Fibroblast of peridontal ligament (primary cell): ENCODE measurements at regions not wholly inside any gene's neighbourhood (a gene's known extent, or its start where the extent isn't known, plus 50 kb on each side); places are given as distances from the start of the nearest gene placed in this dataset.

Source experiments
- DNase-seq: peaks from one replicate; pipeline ENCODE4 v3.0.0-alpha.2; 2010; ENCODE audit errors: extremely low read depth

DNA sequence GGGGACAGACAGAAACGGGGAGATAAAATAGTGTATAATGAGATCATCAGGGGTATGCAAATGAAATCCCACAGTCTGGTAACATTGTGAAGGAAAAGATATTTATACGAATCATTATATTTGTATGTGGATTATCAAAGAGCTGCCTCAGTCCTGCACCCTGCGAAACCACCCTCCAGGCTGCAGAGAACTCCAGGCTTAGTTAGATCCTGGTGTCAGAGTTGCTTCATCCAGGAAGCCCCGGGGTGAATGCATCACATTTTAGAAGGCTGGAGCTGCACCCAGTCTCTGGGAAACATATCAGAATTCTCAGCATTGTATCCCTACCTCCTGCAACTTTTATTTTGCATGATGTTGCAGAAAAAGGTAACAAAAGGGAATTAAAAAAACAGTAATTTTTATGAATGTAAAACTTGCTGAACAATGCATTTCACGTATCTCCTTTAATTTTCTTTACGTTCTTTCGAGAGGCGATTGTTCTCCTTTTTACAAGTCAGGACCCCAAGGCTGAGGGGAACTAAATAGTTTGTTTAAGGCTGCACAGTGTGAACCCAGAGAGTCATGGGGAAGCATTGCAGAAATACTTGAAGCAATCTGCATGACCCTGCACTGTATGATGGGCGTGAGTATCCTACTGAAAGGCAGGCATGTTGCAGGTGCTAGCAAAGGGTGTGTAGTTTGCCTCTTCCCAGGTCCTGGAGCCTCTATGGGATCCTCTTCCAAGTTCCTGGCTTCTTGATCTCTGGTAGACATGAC lies 299.5 kb upstream of the CLNK start:
- DNase-seq, result no peak

DNA sequence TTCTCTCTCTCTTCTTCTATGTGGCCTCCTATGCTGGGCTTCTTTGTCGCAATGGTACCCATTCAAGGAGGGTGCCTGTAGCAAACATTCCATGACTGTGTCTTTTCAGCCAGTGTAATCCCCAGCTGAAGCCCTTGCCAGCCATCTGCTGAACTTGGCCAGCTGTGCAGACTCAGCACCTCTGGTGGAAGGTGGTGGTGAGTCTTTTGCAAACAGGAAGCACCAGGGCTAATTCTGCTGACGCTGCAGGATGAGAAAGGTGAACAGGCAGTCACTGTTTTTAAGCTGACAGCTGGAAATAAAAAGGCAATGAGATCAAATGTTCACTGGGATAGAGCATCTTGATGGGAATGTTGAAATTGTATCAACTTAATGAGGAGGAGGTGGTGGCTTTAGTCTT lies 298.7 kb upstream of the CLNK start:
- DNase-seq, result no peak

DNA sequence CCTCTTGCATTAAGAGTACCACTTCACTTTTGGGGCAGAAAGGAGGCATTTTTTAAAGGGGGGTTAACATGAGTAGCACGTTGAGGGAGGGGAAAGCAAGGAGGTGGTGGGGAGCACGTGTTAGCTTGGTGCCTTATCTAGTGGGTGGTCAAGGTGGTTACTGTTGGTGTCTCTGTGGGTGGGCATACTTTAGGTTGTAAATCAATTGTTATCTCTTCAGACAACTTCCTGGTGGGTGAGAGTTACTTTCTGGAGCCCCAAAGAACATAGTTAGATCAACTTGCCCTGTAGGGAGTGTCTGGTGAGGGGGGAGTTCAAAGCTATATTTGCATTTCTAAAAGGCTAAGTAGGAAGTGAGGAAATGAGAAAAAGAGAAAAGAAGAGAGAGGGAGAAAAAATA lies 297.7 kb upstream of the CLNK start:
- no peak for DNase-seq

DNA sequence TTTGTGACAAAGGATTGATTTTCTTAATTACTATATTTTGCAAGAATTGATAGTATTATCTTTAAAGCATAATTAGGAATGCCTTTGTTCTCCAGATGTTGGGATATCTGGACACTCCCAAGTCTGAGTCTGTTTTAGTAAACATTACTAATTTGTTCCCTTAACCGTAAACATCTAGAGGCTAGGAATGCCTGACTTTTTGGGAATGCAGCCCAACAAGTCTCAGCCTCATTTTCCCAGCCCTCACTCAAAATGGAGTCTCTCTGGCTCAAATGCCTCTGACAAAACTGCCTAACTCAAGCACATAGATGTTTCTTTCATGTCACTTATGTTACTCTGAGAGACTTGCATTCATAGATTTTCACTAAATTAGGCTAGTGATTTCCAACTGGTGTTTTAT lies 297.0 kb upstream of the CLNK start:
- no peak for DNase-seq

DNA sequence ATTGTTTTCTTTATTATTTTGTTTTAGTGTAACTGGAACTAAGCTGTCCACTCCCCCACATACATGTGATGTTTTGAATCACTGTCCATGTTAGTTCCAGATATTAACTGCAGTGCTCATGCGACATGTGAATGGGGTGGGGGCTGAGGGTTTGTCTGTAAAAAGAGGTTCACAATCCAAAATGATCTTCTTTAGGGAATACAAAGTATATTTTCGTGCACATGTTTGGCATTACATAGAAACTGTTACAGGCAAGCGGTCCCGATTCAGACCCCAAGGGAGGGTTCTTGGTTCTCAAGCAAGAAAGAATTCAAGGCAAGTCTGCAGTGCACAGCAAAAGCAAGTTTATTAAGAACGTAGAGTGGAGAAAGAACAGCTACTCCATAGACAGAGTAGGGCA lies 296.5 kb upstream of the CLNK start:
- DNase-seq, result no peak

DNA sequence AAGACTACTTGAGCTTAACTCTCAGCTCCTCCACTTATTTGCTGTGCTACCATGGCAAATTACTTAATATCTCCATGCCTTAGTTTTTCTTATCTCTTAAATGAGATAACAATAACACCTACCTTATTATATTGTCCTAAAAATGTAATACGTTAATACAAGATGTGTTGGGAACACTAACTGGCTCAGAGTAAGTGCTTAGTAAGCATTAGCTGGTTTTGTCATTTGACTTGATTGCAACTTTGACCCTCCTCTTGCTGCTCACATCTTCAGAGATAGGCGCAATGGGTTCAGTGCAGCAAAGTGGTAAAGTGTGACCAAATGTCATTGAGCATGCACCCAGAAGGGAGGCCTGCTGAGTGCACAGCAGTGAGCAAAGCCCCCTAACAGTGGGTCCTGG lies 294.5 kb upstream of the CLNK start:
- DNase-seq, result no peak

DNA sequence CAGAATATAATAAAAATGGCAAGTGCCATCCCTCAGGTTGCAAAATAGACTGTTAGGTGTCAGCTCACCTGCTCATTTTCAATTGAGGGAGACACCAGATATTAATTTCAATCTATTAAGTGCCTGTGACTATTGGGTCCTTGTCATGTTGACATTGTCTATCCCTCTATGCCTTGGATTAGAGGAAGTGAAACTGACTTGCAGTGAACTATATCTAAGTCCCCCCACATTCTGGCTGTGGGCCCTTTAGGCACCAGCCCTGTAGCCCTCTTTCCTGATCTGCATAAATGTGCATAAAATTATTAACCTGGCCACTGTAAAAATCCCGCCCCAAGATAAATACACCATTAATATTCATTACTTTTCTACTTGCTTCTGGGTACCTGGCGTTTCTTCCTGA lies 293.0 kb upstream of the CLNK start:
- DNase-seq, result no peak

DNA sequence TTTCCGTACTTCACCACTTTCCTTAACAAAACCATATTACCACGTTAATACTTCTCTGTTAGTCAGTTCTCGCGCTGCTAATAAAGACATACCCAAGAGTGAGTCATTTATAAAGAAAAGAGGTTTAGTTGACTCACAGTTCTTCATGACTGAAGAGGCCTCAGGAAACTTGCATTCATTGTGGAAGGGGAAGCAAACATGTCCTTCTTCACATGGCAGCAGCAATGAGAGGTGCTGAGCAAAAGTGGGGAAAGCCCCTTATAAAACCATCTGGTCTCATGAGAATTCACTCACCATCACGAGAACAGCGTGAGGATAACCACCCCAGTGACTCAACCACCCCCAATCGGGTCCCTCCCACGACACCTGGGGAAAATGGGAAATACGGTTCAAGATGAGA lies 289.8 kb upstream of the CLNK start:
- no peak for DNase-seq

DNA sequence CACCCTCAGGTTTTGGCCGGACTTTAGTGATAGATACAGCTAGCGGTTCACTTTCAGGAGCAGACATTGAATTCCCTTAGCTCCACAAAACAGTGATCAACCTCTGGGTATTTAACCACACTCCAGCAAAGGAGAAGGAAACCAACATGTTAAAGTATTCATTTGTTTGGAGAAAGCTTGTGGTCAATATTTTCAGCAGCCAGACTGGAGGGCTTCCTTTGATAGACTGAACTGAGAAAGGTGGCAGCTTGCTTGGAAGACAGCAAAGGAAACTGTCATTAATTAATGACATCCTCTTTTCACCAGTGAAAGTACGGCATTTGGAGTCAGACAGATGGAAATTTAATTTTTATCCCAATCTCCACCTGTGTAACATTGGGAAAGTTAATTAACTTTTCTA lies 289.1 kb upstream of the CLNK start:
- no peak for DNase-seq

DNA sequence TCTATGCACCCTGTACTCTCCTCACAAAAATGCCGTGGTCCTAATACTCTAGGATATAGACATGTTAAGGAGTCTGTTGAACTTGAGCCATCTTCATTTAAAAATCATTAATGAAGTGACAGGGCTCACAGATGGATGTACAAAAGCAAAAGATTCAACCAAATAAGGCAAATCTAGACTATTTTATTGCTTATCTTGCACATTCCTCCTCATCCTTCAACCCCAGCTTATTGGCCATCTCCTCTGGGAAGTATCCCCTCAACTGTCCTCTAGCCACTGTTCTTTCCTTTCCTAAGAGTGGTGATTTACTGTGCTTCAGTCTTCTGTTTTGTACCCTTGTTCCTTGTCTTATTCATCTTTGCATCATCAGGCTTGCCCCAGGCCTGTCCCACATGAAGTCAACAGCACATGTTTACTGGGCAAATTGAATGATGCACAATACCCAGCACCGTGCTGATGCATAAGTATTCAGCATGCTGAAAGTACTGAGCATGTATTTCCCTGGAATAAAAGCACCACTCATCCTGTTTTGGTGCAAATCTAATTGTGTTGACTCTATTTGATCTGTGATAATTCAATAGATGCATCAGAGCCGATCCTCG lies 287.3 kb upstream of the CLNK start:
- DNase-seq, result no peak

DNA sequence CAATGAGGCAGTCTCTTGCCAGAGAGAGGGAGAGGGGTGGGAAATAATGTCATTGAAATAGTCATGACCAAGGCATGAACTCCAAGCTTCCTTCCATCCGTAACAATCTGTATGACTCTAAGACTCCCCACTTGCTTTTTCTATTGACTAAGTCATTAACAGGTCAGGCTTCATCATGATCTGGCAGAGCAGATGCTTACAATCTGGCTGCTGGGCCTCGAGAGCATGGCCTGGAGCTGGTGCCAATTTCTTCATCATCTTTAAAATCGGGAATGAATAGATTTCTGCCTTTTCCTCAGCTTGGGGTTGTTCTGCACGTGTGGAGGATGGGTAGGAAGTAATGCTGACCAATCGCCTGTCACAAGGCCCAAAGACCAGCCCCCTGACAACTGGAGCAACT lies 280.6 kb upstream of the CLNK start:
- no peak for DNase-seq

DNA sequence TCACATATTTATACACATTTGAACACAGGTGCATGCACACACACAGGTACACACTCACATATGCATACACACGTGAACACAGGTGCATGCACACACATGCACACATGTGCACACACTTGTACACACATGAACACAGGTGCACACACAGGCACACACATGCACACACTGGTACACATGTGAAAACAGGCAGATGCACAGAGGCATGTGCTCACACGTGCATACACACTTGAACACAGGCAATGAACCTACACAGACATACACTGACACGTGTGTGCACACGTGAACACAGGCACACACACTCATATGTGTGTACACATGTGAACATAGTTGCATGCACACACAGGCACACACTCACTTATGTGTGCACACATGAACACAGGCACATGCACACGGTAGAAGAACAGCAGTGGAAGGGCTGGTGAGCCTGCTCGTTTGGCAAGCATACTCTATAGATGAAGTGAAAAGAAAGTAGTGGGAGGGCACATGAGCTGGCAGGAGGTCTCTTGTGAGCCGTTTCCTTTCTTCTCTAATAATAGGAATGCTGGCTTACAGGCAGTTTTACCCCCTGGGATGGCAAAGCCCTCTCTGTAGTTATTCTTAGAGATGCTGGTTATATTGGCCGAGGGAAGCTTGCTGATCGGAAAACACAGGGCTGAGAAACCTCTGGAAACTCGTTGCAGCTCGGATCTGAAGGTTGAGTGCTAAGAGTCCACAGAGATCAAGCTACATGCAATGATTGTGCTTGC lies 279.6 kb upstream of the CLNK start:
- no peak for DNase-seq

DNA sequence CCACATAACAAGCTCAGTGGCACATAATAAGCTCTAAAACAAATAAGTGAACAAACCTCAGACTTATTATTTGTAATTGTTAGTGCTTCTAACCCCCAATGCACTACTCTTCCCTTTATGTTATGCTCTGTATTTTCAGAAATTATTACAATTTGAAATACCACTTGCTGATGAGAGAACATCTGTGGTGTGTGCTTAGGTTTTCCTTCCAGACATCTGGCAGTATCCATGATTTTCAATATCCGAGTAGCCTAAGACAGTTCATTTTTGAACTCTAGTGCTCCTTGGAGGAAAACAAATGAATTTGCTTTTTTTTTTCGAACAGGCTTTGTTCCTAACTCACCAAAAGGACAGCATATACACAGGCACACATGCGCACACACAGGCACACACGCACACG lies 278.7 kb upstream of the CLNK start:
- DNase-seq, result no peak

DNA sequence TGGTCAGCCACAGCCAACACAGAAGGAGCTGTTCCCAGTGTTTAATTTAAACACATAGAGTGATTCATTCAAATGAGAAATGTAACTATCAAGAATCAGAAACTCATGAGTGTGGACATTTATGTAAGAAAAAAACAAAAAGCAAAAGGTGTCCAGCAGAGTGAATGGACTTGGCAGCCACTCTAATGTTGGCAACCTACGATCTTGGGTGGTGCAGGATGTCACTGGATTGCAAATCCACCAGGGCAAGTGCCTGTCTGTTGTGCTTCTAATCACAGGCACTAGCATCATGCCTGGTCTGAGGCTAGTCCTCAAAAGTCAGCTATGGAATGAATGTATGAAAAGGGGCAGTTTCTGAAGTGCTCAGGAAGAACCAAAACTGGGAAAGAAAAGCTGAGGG lies 277.7 kb upstream of the CLNK start:
- DNase-seq, result no peak

DNA sequence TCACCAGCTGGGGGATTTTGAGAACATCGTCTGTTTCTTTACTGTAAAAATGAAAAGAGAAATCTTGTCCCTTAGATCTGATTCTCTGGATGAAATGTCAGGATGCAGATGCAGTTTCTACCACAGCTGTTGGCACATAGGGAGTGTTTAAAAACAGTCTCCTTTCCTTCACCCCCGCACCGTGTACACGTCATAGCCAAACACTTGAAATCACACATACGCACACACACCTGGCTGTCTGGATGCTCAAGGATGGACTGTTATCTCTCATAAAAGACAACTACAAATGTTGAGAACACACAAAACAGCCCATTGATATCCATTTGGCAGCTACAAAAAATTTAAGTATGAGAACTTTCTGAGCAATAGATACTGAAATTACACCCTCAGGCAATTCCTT lies 275.8 kb upstream of the CLNK start:
- DNase-seq, result no peak

DNA sequence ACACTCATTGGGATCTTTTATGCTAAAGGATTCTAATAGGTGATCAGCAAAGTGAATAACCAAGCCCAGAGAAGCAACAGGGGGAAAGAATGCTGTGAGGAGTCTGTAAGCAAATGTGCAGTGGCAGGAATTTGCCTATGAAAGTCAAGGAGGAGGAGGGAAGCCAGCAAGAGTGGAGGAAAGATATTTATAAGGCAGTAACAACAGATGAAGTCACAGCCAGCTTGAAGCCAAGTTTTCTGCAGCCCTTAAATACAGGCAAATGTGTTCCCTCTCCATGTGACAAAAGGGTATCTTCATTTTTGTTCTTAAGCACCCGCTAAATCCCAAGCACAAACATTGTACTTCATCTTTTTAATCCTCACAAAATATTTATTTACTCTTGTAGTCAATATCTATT lies 275.0 kb upstream of the CLNK start:
- DNase-seq, result no peak

DNA sequence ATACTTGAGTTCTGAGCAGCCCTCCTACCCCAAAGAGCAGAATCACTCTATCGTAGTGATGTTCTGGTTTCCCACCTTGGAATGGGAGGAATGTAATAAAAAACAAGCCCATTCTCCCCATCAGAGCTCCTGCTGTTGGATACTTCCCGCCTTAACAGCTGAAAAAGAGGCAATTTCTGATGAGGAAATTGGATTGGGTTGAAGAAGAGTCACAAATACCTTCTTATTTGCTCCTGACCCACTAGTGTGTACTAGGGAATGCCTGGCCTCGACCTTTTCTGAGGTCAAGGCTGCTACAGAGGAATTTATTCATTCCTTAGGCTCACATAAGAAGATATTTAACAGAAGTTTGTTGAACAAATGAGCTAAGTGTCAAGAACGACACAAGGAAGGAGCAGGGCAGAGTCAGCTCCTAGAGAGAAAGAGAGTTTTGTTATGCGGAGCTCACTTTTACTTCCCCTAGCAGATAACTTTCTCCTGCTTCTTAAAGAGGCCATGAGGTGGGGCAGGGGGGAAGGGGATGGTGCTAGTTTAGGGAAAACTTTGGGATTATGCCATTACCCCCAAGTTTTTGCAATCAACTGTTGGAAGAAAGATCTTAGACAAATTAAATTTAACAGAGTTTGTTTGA lies 273.8 kb upstream of the CLNK start:
- DNase-seq, result no peak

DNA sequence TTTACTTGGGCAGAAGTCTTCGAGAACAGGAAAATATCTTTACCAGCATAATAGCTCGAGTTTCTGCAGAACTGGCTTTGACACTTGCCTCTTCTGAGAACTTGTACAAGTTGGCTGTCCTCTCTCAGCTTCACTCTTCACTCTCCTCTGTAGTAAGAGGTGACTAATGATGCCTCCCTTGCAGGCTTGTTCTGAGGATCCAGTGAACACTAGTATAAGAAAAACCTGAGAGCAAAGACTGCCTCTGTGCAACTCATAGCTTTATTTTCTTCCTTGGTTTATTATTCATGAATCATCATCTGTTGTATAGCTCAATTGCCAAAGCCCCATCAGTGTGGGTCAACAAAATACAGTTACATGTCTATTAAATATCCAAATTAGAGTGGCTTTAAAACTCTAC lies 266.7 kb upstream of the CLNK start:
- no peak for DNase-seq

DNA sequence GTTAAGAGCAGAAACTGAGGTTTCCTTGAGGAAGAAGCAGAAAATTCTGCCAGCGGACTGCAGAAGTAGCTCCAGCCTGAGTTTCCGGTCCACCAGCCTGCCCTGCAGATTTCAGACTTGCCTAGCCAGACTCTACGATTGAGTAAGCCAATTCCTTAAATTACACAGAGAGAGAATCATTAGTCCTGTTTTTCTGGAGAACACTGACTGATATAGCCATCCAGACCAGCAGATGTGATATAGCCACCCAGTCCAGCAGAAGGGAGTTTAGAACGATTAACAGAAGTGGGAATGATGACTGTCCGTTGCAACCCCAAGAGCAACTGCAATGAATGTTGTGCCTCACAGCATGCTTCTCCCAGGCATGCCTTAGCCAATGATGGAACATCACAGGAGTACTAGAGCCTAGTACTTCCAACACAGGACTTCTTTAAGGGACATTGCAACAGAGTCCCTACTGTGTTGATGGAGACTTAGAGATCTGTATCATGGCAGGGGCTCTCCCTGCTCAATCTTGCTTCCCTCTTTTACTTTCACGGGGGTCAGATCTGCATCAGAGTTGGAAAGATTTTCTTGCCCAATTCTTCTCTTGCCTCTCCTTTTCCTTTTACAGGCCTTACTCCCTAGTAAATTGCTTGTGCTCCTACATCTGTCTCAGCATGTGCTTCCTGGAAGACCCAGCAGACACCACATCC lies 264.6 kb upstream of the CLNK start:
- no peak for DNase-seq

DNA sequence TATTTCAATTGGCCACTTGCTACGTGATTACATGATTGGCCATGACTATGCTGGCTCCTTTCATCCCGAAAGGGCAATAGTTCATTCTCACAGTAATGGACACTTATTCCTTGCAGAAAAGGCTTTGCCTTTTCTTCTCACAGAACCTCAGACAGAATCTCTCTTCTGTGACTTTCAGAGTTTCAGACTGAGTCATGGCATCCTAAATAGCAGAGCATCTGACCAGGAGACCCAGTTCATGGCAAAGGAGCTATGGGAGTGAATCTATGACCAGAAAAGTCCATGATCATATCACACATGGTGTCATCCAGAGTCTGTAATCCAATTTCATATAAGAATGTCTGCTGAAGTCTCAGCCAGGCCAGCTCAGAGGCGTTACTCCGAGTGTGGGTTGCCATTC lies 263.3 kb upstream of the CLNK start:
- DNase-seq, result no peak

DNA sequence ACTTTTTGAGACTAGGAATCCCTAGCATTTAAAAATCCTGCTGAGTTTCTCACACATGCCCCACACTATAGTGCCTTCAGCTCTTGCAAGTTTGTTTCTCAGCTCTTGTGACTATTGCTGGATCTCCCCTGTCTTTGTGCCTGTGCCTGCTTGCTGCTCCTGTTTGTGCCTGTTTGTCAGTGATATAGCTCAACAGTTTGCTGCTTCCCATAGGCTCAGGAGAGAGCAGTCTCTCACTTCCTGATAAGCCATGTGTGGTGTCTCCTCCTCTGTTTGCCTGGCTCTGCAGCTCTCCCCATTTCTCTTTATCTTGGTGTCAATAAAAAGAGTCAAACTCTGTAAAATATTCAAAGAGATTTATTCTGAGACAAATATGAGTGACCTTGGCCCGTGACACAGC lies 259.8 kb upstream of the CLNK start:
- DNase-seq, result no peak

DNA sequence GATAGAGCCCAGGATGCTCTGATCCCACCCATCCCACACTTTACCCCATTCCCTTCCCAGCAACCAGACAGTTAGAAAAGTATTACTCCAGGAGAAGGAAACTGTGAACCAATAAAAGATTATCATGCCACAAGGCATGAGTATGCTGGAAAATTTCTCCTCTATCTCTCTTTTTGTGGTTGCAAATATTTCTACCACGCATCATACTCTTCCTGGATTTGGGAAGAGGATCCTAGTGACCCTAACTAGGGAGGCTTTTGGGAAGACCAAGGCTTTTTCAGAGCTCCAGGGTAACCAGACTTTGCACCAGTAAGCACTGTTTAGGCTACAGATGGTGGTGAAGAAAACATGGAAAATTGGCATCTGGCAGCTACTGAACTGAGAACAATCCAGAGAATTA lies 257.6 kb upstream of the CLNK start:
- DNase-seq, result no peak
